Activated effector memory CD4-positive, alpha-beta T cell treated with anti-CD3 and anti-CD28 coated beads, Interleukin-2, amount 50 U/mL, for 16 hours (primary cell): ENCODE measurements at regions not wholly inside any gene's neighbourhood (a gene's known extent, or its start where the extent isn't known, plus 50 kb on each side); places are given as distances from the start of the nearest gene placed in this dataset.

Experiments used
- DNase-seq: peaks from one replicate; pipeline ENCODE4 v3.0.0-alpha.2; 2020

DNA sequence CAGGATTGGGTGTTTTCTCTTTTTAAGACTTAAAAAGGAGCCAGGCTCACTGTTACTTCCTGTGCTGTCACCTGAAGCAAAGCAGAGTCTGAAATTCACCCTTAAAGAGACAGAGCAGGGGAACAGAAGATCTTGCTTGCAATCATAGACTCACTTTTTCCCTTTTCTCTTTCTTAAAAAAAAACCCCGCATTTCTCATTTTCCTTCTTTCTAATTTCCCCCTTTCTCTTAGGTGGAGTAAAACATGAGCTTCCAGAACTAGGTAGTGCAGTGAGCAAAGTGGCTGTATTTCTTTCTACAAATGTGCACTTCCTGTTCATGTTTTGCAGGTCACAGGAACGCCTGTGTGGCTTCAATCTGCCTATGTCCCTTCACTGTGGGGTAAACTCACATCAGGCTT is 381.2 kb downstream of the LPIN1 start:
- no peak for DNase-seq

- DNase-seq = no peak
Observed at GRCh38 chr2:12131975-12132374, 385.5 kb downstream of the LPIN1 start.

- DNase-seq = no peak
Observed at GRCh38 chr2:12141618-12142258, 395.3 kb downstream of the LPIN1 start.

DNA sequence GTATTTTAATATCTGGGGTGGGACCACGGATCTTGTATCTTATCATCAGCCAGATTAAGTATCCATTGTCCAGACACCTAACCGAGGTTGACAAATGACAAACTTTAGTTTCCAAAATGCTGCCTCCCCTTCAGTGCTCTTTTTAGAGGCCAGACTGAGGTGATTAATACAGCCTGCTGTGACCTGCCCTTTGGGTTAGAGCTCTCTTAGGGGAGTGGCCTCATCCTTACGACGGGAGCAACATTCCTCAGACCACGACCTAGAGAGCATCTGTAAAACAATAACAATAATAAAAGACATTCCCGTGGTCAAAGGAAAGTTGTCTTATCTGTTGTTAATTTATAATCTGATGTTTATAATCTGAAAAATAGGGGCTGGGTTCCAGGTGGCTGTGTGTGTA is 405.3 kb downstream of the LPIN1 start:
- DNase-seq = no peak

- no peak for DNase-seq
Observed at GRCh38 chr2:12152888-12153287, 406.5 kb downstream of the LPIN1 start.

GRCh38 chr2:12155303-12156051 is 409.0 kb downstream of the LPIN1 start:
- DNase-seq = no peak

GRCh38 chr2:12156349-12156748 is 409.9 kb downstream of the LPIN1 start:
- DNase-seq = no peak

DNA sequence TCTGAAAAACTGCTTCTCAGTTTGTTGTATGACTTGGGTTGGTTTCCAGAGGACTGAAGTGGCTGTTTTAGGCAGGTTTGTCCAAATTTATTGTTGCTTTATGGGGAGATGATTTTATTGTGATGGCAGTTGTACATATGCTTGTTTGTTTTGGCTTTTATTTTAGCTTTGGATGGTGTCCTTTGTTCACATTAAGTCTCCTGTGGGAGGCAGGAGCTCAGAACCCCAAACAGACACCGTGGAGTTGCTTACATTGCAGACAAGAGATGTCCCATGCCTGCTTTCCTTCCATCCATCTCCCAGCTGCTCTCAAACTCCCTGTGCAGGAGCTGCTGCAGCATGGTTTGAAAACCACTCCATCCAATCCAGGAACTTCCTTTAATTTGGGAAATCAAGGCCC is 414.7 kb downstream of the LPIN1 start:
- DNase-seq = no peak

DNA sequence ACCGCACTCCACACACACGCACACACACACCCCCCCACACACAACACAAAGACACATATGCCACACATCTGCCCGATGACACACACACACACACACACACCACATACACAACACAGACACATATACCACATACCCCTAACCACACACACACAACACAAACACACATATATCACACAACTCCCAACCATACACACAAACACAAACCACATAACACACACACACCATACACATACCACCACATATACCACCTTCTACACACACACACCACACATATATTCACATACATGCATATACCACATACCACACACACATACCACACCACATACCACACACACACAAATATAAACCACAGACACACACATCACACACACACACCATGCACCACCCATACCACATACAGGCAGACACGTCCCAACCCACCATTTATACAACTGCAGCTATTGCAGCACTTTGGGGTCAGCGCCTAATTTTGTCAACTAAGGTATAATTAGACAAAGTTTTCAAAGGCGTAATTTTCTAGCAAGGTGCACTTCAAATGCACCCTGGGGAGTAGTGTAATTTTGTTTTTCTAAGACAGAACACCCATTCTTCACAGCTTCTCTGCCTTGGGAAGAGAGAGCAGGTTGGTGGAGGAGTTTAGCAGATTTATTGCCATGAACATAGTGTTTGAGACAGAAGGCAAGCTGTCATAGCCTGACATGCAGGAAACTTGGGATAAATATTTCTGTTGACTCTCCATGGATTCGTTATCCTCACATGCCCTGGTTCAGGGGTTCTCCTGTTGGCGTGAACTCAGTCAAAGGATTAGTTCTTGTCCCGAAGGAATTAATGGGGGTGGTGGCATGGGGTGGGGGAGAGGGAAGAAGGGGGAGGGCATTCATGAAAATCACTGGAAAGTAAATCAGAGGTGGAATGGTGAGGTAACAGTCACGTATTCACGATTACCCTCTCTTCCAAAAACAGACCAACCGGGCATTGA is 416.1 kb downstream of the LPIN1 start:
- no peak for DNase-seq

GRCh38 chr2:12163866-12164265 is 417.4 kb downstream of the LPIN1 start:
- DNase-seq = no peak

DNA sequence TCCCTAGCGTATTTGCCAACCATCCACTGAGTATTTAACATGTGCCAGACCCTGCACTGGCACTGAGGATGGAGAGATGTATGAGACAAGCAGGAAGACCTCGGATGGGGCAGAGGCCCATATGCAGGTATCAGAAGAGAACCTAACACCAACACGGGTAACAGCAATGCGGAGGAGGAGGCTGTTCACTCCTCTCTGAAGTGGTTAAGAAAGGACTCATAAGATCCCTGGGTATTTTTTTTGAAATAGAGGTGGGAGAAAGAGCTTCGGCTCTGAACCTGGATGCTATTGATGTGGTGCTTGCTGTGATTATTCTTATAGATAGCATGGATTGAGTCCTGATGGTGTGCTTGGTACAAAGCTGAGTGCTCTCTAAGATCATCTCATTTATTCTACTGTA is 418.3 kb downstream of the LPIN1 start:
- no peak for DNase-seq

DNA sequence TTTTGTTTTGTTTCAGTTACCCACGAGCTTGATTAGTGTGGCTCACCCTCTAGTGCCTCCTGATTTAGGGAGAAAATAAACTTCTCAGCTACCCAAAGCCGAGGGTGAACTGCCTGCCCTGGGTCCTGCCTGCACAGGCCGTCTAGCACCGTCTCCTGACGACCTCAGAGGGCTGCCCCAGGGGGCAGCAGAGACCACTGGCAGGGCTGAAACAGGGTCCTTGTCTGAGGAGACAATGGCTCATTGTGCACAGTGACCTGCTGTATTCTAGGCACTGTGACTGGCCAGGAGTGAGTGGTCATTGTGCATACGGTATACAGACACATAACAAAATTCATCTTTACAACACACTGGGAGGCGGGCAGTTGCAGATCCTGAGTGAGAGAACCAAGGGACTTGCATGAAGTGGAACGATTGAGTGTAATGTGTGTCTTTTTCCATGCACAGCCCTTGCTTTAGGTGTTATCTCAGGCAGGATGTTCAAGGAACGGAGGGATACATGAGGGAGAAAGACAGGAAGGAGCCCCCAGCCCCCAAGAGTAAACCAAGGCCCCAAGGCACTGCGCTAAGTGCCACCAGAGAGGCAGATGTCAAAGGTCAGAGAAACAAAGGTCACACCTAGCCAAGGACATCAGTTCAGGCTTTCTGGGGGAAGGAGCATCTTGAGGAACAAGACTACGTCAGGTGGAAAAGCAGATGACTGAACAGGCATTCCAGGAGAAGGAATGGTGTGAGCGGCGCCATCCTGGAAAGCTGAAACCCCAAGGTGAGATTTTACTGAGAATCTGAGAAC is 421.3 kb downstream of the LPIN1 start:
- no peak for DNase-seq

DNA sequence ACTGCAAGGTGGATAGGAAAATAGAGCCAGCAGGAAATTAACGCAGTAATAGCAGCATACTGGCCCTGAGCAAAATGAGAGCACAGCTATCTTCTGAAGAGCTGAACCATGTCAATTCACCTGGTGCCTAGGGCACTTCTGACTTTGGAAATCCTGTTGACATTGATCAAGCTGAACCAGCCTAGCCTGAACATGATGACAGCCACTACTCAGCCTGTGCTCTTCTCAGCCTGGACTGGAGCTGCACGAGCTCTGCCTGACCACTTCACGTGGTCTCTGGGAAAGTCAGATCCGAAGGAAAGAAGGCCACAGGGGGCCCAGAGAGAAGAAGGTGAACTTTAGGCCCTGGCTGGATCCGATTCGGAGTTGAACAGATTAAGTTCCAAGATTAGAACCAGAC is 421.9 kb downstream of the LPIN1 start:
- DNase-seq = no peak

DNA sequence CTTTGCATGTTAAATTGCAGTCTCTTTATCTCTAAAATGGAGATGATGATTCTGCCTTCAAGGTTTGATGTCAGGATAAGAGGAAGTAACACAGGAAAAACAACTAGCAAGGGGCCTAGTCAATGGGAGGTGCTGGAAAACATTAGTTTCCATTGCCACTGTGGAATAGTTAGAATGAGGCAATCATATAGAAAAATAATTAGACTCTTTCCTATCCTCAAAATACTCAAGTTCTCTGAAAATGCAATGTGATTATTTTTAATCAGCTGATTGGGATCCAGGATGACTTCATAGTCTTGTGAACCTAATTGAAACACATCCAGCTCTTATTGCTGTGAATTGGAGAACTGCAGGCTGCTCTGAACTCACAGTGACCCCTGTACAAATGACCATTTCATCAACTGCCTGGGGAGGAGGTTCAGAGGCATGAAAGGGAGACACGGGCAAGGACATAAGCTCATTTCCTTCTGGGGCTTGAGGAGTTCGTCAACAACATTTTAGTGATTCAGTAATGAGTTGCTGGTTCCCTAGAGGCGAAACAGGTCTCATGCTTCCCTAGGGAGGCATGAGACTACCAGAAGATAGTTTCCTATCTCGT is 422.5 kb downstream of the LPIN1 start:
- DNase-seq = no peak

DNA sequence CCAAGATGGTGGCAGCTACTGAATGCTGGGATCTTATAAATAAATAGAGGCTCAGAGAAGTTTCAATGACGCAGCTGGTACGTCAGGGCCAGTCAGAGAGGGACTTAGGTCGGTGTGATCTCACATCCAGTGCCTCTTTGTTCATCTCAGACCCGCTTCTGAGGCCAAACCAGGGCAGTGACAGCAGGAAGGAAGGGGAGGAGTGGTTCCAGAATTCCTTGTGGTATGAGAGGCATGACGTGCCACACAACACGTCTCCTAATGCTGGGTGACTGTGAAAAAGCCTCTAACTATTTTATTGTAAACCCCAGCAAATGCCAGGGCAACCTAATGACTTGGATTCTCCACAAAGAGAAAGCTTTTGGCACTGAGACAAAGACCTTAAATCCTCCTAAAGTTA is 423.3 kb downstream of the LPIN1 start:
- DNase-seq = no peak

DNA sequence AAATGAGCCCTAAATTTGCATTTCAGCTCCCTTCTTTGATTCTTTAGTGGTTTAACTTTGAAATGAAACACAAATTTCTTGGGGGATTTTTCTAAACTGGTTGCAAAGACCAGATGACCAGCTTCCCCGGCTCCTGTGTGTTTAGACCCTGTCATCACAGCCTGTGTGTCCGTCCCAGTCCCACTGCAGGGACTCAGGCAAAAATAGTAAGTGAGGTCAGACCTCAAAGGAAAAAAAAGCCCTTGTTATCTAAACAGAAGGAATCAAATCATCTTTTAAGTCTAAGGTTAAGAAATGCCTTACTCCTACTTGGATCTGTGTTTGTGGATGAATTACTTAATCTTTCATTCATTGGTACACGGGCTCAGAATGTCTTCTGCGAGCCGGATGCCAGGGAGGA is 423.7 kb downstream of the LPIN1 start:
- DNase-seq = no peak

DNA sequence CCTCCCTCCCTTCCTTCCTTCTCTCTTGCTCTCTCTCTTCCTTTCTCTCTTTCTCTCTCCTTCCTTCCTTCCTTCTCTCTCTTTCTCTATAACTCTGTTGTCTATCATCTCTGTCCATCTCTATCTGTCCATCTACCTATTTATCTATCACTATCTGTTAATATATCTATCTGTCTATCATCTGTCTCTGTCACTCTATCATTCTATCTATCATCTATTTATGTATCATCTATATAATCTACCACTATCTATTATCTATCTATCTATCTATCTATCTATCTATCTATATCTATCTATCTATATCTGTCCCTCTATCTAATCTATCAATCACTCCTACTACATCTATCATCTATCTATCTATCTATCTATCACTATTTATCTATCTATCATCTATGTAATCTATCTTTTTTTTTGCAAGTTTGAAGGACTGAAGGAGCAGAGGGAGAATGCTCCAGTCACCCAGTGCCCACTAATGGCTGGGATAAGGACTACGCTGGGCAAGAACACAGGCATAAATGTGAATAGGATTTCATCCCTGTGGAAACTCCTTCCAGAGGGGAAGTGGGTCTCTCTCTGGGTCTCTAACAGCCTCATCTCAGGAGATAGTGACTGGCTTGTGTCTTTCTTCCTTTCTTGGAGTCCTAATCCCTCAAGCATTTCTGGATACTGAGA is 427.0 kb downstream of the LPIN1 start:
- DNase-seq = no peak

DNA sequence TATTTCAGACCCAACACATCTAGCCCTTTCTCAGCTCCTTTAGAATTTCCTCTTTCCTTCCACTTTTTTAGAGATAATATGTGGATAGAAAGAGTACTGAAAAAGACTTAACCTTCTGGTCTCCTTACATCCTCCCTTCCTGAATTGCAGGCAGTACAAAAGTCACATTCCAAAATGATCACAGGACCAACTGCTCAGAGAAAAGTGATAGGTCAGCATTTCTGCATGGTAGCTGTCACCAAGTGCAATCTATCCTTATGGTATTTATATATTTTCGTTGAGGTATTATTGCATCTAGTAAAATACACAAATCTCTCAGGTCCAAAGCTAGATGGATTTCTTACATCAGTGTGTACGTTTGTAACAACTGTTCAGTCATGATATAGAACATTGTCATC is 427.5 kb downstream of the LPIN1 start:
- DNase-seq = no peak

GRCh38 chr2:12175323-12175722 is 428.9 kb downstream of the LPIN1 start:
- DNase-seq = no peak

DNA sequence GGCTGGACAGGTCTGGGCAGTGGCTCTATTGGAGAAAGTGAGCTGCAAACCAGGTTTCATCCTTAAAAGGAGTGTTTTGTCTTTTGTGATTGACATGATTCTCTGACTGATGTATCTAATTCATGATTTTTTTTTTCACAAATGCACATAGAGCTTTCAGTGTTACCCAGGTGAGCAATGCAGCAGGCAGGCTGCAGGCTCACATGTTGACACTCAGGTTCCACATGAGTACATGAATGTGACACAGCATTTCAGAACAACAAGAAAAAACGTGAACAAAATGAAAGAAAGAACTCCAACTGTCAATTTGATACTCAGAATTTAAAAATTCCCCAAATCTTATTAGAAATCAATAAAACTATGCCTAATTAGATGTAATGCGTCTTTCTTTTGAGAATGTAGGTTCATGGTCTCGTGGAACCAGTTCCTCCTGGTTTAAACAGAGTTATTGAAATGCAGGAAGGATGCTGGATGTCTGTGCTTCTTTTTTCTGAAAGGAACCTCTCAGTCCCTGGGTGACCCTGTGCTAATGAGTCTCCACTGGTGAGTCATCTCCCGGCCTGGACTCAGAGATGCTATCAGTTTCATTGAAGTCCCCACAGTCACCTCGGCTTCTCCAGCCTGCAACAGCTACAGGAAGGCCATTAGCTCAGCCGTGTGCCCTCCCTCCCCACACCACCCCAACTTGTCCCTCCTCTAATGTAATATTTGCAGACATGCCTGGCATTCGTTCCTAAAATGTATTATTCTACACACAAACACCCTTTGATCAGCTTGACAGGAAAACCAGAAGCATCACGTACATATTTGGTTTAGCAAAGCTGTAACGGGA is 430.4 kb downstream of the LPIN1 start:
- DNase-seq = no peak
